HL-60 (cell line): ENCODE measurements at regions not wholly inside any gene's neighbourhood (a gene's known extent, or its start where the extent isn't known, plus 50 kb on each side); places are given as distances from the start of the nearest gene placed in this dataset.

Experiments
- DNase-seq, 2 experiments: peaks; one replicate each; pipeline ENCODE4 v3.0.0-alpha.2; 2010 to 2020; ENCODE audit warnings: low read depth in 1 of 2, low spot score in 1 of 2
- H3K27ac ChIP-seq: fragments of 250-450 bp; sonication (Bioruptor Pico); replicated peaks from 2 replicates; pipeline ENCODE4 v1.5.1; 2020; ENCODE audit warnings: mild to moderate bottlenecking, moderate library complexity
- H3K27me3 ChIP-seq: fragments of 250-450 bp; sonication (Bioruptor Pico); 2 replicates; pipeline ENCODE4 v1.5.1; 2021; ENCODE audit warnings: mild to moderate bottlenecking, moderate library complexity; ENCODE audit not compliant: insufficient read depth, poor library complexity, severe bottlenecking
- H3K4me3 ChIP-seq: replicated peaks from 2 replicates; pipeline ENCODE4 v1.5.1; 2011; ENCODE audit warnings: mild to moderate bottlenecking, control low read depth, low read length; ENCODE audit not compliant: insufficient read depth
- CTCF ChIP-seq: IDR thresholded peaks from one replicate; pipeline ENCODE4 v1.5.1; 2011; ENCODE audit warnings: low read length, control low read depth, inconsistent platforms; ENCODE audit not compliant: insufficient read depth
- GABPA ChIP-seq: IDR thresholded peaks from 2 replicates; pipeline ENCODE4 v1.6.1; 2012; ENCODE audit warnings: low read depth
- POLR2AphosphoS5 ChIP-seq: IDR thresholded peaks from 2 replicates; pipeline ENCODE4 v1.6.1; 2012; ENCODE audit warnings: low read depth
- REST ChIP-seq: IDR thresholded peaks from 2 replicates; pipeline ENCODE4 v1.6.1; 2012; ENCODE audit warnings: low read depth; ENCODE audit not compliant: insufficient replicate concordance
- SPI1 ChIP-seq: IDR thresholded peaks from 2 replicates; pipeline ENCODE4 v1.6.1; 2012; ENCODE audit warnings: low read depth, mild to moderate bottlenecking, borderline replicate concordance

- Histone ChIP-seq H3K27me3 (no peaks in the 10 kb centered on the region), H3K27ac (peak overlapping the region; percentile 75), H3K4me3 (no peak overlapping the region)
- DNase-seq, result peak; percentile 83 to 90
- TF ChIP-seq SPI1 (peak; percentile 89), REST (no peak), POLR2AphosphoS5 (0 out of 2 replicates have a peak, but pooled peaks have one; percentile 24)
Observed at GRCh38 chr13:109654341-109655205, 131.8 kb downstream of the IRS2 start.

DNA sequence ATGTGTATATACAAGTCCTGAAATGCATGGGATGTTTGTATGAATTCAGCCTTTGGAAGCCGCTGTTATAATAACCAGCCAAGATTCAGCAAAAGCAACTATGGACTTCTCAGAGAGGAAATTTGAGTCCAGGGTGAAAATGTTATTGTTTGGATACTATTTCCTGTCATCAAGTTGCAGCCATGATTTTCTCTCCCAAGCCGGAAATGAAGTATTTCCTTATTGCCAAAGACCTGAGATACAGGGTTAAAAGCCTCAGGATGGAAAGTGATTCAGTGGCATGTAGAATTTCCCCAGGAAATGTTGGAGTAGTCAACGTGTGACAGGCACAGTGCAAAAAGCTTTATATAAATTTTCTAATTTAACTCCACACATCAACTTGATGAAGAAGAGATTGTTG, 133.9 kb downstream of the IRS2 start:
- TF ChIP-seq REST (no peak), POLR2AphosphoS5 (no peak), SPI1 (no peak), GABPA (no peak), CTCF (no peak)
- Histone ChIP-seq H3K27me3 (no peaks in the 10 kb centered on the region), H3K4me3 (no peak overlapping the region), H3K27ac (peak overlapping the region; percentile 75)
- no peak for DNase-seq

GRCh38 chr13:109651854-109652253, 134.5 kb downstream of the IRS2 start:
- no peak overlapping the region for H3K4me3 ChIP-seq
- H3K27ac ChIP-seq, result peak overlapping the region; percentile 75
- DNase-seq, result peak in 1 of 2 experiments; percentile 71
- TF ChIP-seq POLR2AphosphoS5 (no peak), REST (no peak), SPI1 (no peak), GABPA (no peak), CTCF (no peak)
- no peaks in the 10 kb centered on the region for H3K27me3 ChIP-seq
